ENCODE measurements at regions not wholly inside any gene's neighbourhood (a gene's known extent, or its start where the extent isn't known, plus 50 kb on each side); places are given as distances from the start of the nearest gene placed in this dataset.

DNA sequence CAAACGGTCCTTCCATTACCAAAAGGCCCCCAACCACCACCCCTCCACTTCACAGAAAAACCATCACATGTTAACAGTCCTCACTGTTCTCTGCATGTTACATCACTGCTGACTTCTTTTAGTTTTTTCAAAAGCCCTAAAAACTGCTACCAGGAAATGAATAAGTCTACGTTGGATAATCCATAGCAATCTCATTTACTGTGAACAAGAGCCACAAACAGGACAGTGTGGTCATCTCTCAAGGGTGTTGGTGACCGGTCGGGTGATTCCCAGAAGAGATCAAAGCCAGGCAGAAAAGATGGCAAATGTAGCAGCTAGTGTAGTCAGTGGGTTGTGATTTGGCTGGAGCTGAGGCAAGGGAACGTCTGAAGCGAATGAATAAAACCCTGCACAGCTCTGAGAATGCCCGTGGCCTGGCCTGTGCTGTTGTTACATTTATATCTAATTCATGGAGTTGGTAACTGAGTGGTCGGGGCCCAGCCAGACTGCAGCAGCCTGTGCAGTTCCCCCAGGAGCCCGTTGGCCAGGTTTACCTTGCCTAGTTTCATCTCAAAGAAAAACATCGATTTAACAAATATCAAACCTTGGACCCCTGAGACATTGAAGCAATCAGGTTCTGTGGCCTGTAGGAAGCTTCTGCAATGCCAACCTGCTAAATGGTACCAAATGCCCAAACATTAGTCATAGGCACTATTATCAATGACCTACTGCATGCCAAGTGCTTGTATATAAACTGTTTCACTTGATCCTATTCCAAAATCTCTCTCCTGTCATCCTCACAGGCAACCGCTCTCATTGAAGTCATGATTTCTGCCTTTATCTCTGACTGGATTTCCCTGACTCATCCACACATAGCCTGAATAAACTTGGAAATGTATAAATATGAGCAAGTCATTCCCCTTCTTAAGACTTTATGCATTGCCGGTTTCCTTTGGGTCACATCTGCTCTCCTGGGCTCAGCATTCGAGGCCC lies 153.8 kb upstream of the SERP2 start:
- Histone ChIP-seq H3K4me2 (ENCODE audit: extremely low read depth, insufficient read depth, low read length) (peak overlapping the region; percentile 54), H3K4me3 (replicated peaks in 1 of 4; ENCODE audit: control extremely low read depth in 1 of 4, insufficient read depth in 1 of 4, low read depth in 3 of 4, low read length in 4 of 4) (no peak overlapping the region), H3K79me2 (ENCODE audit: control insufficient read depth, insufficient read depth, low read length) (no peaks in the 10 kb centered on the region), H3K27me3 (ENCODE audit: control insufficient read depth, insufficient read depth, low read length) (no peaks in the 10 kb centered on the region), H3K9ac (ENCODE audit: insufficient read depth, low read length) (no peak overlapping the region), H3K4me1 (ENCODE audit: control insufficient read depth, extremely low read depth, insufficient read depth, low read length) (peaks cover 11% of the 10 kb centered on the region), H4K20me1 (ENCODE audit: control insufficient read depth, extremely low read depth, insufficient read depth, low read length) (no peaks in the 10 kb centered on the region), H3K9me3 (ENCODE audit: control insufficient read depth, insufficient read depth, low read depth, low read length) (no peaks in the 10 kb centered on the region), H3K36me3 (ENCODE audit: control insufficient read depth, insufficient read depth, low read length) (no peaks in the 10 kb centered on the region), H3K27ac (ENCODE audit: insufficient read depth, low read length) (peak overlapping the region; percentile 67), H2AFZ (ENCODE audit: low read length) (no peak overlapping the region)
- no peak for TF ChIP-seq CTCF (conservative IDR thresholded peaks at IDR 0.05 in 1 of 2, IDR thresholded peaks at IDR 0.05 in 1 of 2; ENCODE audit: low read depth in 1 of 2, low read length in 2 of 2)
- no peak for TF ChIP-seq EZH2 (IDR thresholded peaks at IDR 0.05; ENCODE audit: low read length, missing control alignments)
- DNase-seq (ENCODE audit: low read depth in 2 of 2), result peak; percentile 68 to 92

- no peak overlapping the region for H3K4me2 ChIP-seq (ENCODE audit: extremely low read depth, insufficient read depth, low read length)
- no peak for TF ChIP-seq CTCF (conservative IDR thresholded peaks at IDR 0.05 in 1 of 2, IDR thresholded peaks at IDR 0.05 in 1 of 2; ENCODE audit: low read depth in 1 of 2, low read length in 2 of 2)
- no peak for TF ChIP-seq EZH2 (IDR thresholded peaks at IDR 0.05; ENCODE audit: low read length, missing control alignments)
- H2AFZ ChIP-seq (ENCODE audit: low read length), result no peak overlapping the region
- H3K27me3 ChIP-seq (ENCODE audit: control insufficient read depth, insufficient read depth, low read length), result no peaks in the 10 kb centered on the region
- no peaks in the 10 kb centered on the region for H3K9me3 ChIP-seq (ENCODE audit: control insufficient read depth, insufficient read depth, low read depth, low read length)
- peaks cover 11% of the 10 kb centered on the region for H3K4me1 ChIP-seq (ENCODE audit: control insufficient read depth, extremely low read depth, insufficient read depth, low read length)
- H3K79me2 ChIP-seq (ENCODE audit: control insufficient read depth, insufficient read depth, low read length), result no peaks in the 10 kb centered on the region
- no peaks in the 10 kb centered on the region for H3K36me3 ChIP-seq (ENCODE audit: control insufficient read depth, insufficient read depth, low read length)
- H3K9ac ChIP-seq (ENCODE audit: insufficient read depth, low read length), result no peak overlapping the region
- H3K4me3 ChIP-seq (replicated peaks in 1 of 4; ENCODE audit: control extremely low read depth in 1 of 4, insufficient read depth in 1 of 4, low read depth in 3 of 4, low read length in 4 of 4), result no peak overlapping the region
- no peak overlapping the region for H3K27ac ChIP-seq (ENCODE audit: insufficient read depth, low read length)
- DNase-seq (ENCODE audit: low read depth in 2 of 2), result no peak
- no peaks in the 10 kb centered on the region for H4K20me1 ChIP-seq (ENCODE audit: control insufficient read depth, extremely low read depth, insufficient read depth, low read length)
These were observed 152.7 kb upstream of the SERP2 start for GRCh38 chr13:44220948-44221347.

GRCh38 chr13:44221657-44222056 lies 152.0 kb upstream of the SERP2 start:
- H3K9me3 ChIP-seq (ENCODE audit: control insufficient read depth, insufficient read depth, low read depth, low read length), result no peaks in the 10 kb centered on the region
- no peak overlapping the region for H2AFZ ChIP-seq (ENCODE audit: low read length)
- TF ChIP-seq EZH2 (IDR thresholded peaks at IDR 0.05; ENCODE audit: low read length, missing control alignments), result no peak
- TF ChIP-seq CTCF (conservative IDR thresholded peaks at IDR 0.05 in 1 of 2, IDR thresholded peaks at IDR 0.05 in 1 of 2; ENCODE audit: low read depth in 1 of 2, low read length in 2 of 2), result no peak
- H3K9ac ChIP-seq (ENCODE audit: insufficient read depth, low read length), result no peak overlapping the region
- peaks cover 11% of the 10 kb centered on the region for H3K4me1 ChIP-seq (ENCODE audit: control insufficient read depth, extremely low read depth, insufficient read depth, low read length)
- no peaks in the 10 kb centered on the region for H3K27me3 ChIP-seq (ENCODE audit: control insufficient read depth, insufficient read depth, low read length)
- H3K36me3 ChIP-seq (ENCODE audit: control insufficient read depth, insufficient read depth, low read length), result no peaks in the 10 kb centered on the region
- no peak overlapping the region for H3K4me3 ChIP-seq (replicated peaks in 1 of 4; ENCODE audit: control extremely low read depth in 1 of 4, insufficient read depth in 1 of 4, low read depth in 3 of 4, low read length in 4 of 4)
- no peak overlapping the region for H3K4me2 ChIP-seq (ENCODE audit: extremely low read depth, insufficient read depth, low read length)
- no peak overlapping the region for H3K27ac ChIP-seq (ENCODE audit: insufficient read depth, low read length)
- DNase-seq (ENCODE audit: low read depth in 2 of 2), result no peak
- no peaks in the 10 kb centered on the region for H3K79me2 ChIP-seq (ENCODE audit: control insufficient read depth, insufficient read depth, low read length)
- no peaks in the 10 kb centered on the region for H4K20me1 ChIP-seq (ENCODE audit: control insufficient read depth, extremely low read depth, insufficient read depth, low read length)

Measured in fibroblast of lung (primary cell).